H1 (cell line): ENCODE measurements at regions not wholly inside any gene's neighbourhood (a gene's known extent, or its start where the extent isn't known, plus 50 kb on each side); places are given as distances from the start of the nearest gene placed in this dataset.

Source experiments
- CTCF ChIA-PET: fragments of 300-600 bp; sonication (Branson Sonifier 250); formaldehyde crosslinking; loops from one replicate; lab custom pipeline; 2021; ENCODE audit not compliant: partially characterized antibody; lab: Charles Lee
- POLR2A ChIA-PET: fragments of 300-600 bp; sonication (Branson Sonifier 250); formaldehyde crosslinking; loops from one replicate; lab custom pipeline; 2021; ENCODE audit warnings: inconsistent platforms; ENCODE audit not compliant: partially characterized antibody; lab: Charles Lee
- DNase-seq, 2 experiments: peaks; one replicate each; pipeline versions ENCODE4 v3.0.0 to v3.0.0-alpha.2; 2010 to 2022; ENCODE audit warnings: low spot score in 2 of 2, low read depth in 1 of 2, mixed read lengths in 1 of 2
- FAIRE-seq: peaks from 2 replicates; lab custom pipeline; 2011; peaks lifted over from hg19 to GRCh38; lab: Jason Lieb, UNC
- H2AFZ ChIP-seq: 2 replicates; pipeline ENCODE4 v1.8.1; 2012; ENCODE audit warnings: low read length, inconsistent platforms
- H2AK5ac ChIP-seq: 2 replicates; pipeline ENCODE4 v1.6.1; 2013; ENCODE audit warnings: low read depth, low read length
- H2BK120ac ChIP-seq: replicated peaks from 2 replicates; pipeline ENCODE3; 2013; ENCODE audit warnings: low read depth, low read length, inconsistent platforms
- H2BK12ac ChIP-seq: 2 replicates; pipeline ENCODE4 v1.6.1; 2013; ENCODE audit warnings: low read depth, low read length
- H2BK15ac ChIP-seq: 2 replicates; pipeline ENCODE4 v1.6.1; 2013; ENCODE audit warnings: low read length
- H2BK20ac ChIP-seq: 2 replicates; pipeline ENCODE4 v1.6.1; 2013; ENCODE audit warnings: low read length
- H2BK5ac ChIP-seq: 2 replicates; pipeline ENCODE4 v1.6.1; 2013; ENCODE audit warnings: low read depth, low read length
- H3K14ac ChIP-seq: 2 replicates; pipeline ENCODE4 v1.6.1; 2013; ENCODE audit warnings: inconsistent platforms; ENCODE audit not compliant: insufficient read length
- H3K18ac ChIP-seq: 2 replicates; pipeline ENCODE4 v1.6.1; 2013; ENCODE audit warnings: low read length; ENCODE audit errors: extremely low read depth
- H3K23ac ChIP-seq: 2 replicates; pipeline ENCODE4 v1.6.1; 2013; ENCODE audit warnings: inconsistent platforms; ENCODE audit not compliant: insufficient read length
- H3K23me2 ChIP-seq: 2 replicates; pipeline ENCODE4 v1.6.1; 2013; ENCODE audit warnings: low read depth, low read length
- H3K27ac ChIP-seq: 2 replicates; pipeline ENCODE4 v1.6.1; 2011; ENCODE audit warnings: low read depth, low read length, inconsistent platforms
- H3K27me3 ChIP-seq, 4 experiments: replicated peaks in 1 of 4; 1 replicate in 1 of 4; 2 replicates in 3 of 4; pipeline versions ENCODE4 v1.6.1 to v1.8.1; 2011 to 2013; ENCODE audit warnings: low read length in 3 of 4, mild to moderate bottlenecking in 3 of 4, inconsistent platforms in 2 of 4, mixed read lengths in 2 of 4, moderate library complexity in 1 of 4; ENCODE audit not compliant: control insufficient read depth in 3 of 4, insufficient read depth in 3 of 4; ENCODE audit errors: extremely low read depth in 1 of 4
- H3K36me3 ChIP-seq, 4 experiments: 2 replicates each; pipeline versions ENCODE4 v1.6.1 to v1.8.1; 2011 to 2013; ENCODE audit warnings: mild to moderate bottlenecking in 4 of 4, low read length in 3 of 4, moderate library complexity in 2 of 4, control low read depth in 1 of 4, inconsistent platforms in 1 of 4; ENCODE audit not compliant: insufficient read depth in 4 of 4, control insufficient read depth in 2 of 4
- H3K4ac ChIP-seq: replicated peaks from 2 replicates; pipeline ENCODE3; 2013; ENCODE audit warnings: low read length, low read depth, mixed read lengths, inconsistent platforms; ENCODE audit not compliant: insufficient read length
- H3K4me1 ChIP-seq, 4 experiments: replicated peaks in 1 of 4; 1 replicate in 1 of 4; 2 replicates in 3 of 4; pipeline versions ENCODE4 v1.6.1 to v1.8.1; 2011 to 2013; ENCODE audit warnings: low read length in 3 of 4, inconsistent platforms in 2 of 4, mixed read lengths in 1 of 4; ENCODE audit not compliant: insufficient read depth in 4 of 4, control insufficient read depth in 3 of 4
- H3K4me2 ChIP-seq, 2 experiments: 2 replicates each; pipeline versions ENCODE4 v1.6.1 to v1.8.1; 2011 to 2013; ENCODE audit warnings: low read depth in 2 of 2, low read length in 2 of 2, control low read depth in 1 of 2, inconsistent platforms in 1 of 2, mild to moderate bottlenecking in 1 of 2; ENCODE audit not compliant: insufficient read depth in 1 of 2
- H3K4me3 ChIP-seq, 4 experiments: fragments of 200-600, 300-600 bp in 1 of 4; sonication (generic), shearing (Covaris generic), sonication (Bioruptor Twin) in 1 of 4; 2 replicates each; pipeline versions ENCODE4 v1.5.1 to v1.8.1; 2011 to 2016; ENCODE audit warnings: low read length in 4 of 4, low read depth in 3 of 4, control low read depth in 2 of 4, inconsistent platforms in 2 of 4, mild to moderate bottlenecking in 2 of 4, mixed read lengths in 1 of 4, moderate library complexity in 1 of 4; ENCODE audit not compliant: insufficient read depth in 2 of 4; ENCODE audit errors: extremely low read depth in 1 of 4
- H3K56ac ChIP-seq: replicated peaks from 2 replicates; pipeline ENCODE3; 2013; ENCODE audit warnings: low read depth, mild to moderate bottlenecking, mixed read lengths, low read length, inconsistent platforms; ENCODE audit not compliant: insufficient read length
- H3K79me1 ChIP-seq: 2 replicates; pipeline ENCODE4 v1.6.1; 2013; ENCODE audit warnings: low read depth, low read length, control low read depth
- H3K79me2 ChIP-seq, 2 experiments: 2 replicates each; pipeline versions ENCODE4 v1.6.1 to v1.8.1; 2012 to 2013; ENCODE audit warnings: low read length in 2 of 2, mild to moderate bottlenecking in 2 of 2, inconsistent platforms in 1 of 2; ENCODE audit not compliant: insufficient read depth in 2 of 2, control insufficient read depth in 1 of 2
- H3K9ac ChIP-seq, 4 experiments: replicated peaks in 1 of 4; 1 replicate in 1 of 4; 2 replicates in 3 of 4; pipeline versions ENCODE4 v1.6.1 to v1.8.1; 2011 to 2013; ENCODE audit warnings: low read depth in 3 of 4, low read length in 3 of 4, control low read depth in 2 of 4, mild to moderate bottlenecking in 2 of 4, moderate library complexity in 2 of 4, inconsistent platforms in 1 of 4; ENCODE audit errors: extremely low read depth in 1 of 4
- H3K9me3 ChIP-seq, 2 experiments: 2 replicates each; pipeline versions ENCODE4 v1.6.1 to v1.8.1; 2012 to 2013; ENCODE audit warnings: mild to moderate bottlenecking in 2 of 2, moderate library complexity in 2 of 2, control low read depth in 1 of 2, inconsistent platforms in 1 of 2, low read depth in 1 of 2, low read length in 1 of 2, mixed read lengths in 1 of 2; ENCODE audit not compliant: insufficient read depth in 2 of 2
- H4K20me1 ChIP-seq, 2 experiments: replicated peaks in 1 of 2; 2 replicates each; pipeline versions ENCODE3 to v1.8.1; 2011 to 2013; ENCODE audit warnings: inconsistent platforms in 2 of 2, low read length in 2 of 2, mild to moderate bottlenecking in 1 of 2; ENCODE audit not compliant: insufficient read depth in 2 of 2, control insufficient read depth in 1 of 2
- H4K5ac ChIP-seq: 2 replicates; pipeline ENCODE4 v1.6.1; 2013; ENCODE audit warnings: low read length, low read depth, mixed read lengths, inconsistent platforms; ENCODE audit not compliant: insufficient read length
- H4K8ac ChIP-seq: 2 replicates; pipeline ENCODE4 v1.8.0; 2013; ENCODE audit warnings: mild to moderate bottlenecking, moderate library complexity, low read length, inconsistent platforms; ENCODE audit not compliant: insufficient read depth; ENCODE audit errors: extremely low read depth
- H4K91ac ChIP-seq: replicated peaks from 2 replicates; pipeline ENCODE3; 2013; ENCODE audit warnings: low read length, mixed read lengths, inconsistent platforms; ENCODE audit not compliant: insufficient read length
- BACH1 ChIP-seq: IDR thresholded peaks from 2 replicates; pipeline ENCODE4 v1.6.1; 2012; ENCODE audit warnings: low read length, improper control_type of control experiment
- CBX5 ChIP-seq: fragments of 300-800, 300-1000 bp; sonication (generic); IDR thresholded peaks from 2 replicates; pipeline ENCODE4 v1.7.1; 2016; ENCODE audit warnings: antibody characterized with exemption, low read length, low read depth
- CEBPB ChIP-seq: IDR thresholded peaks from 2 replicates; pipeline ENCODE4 v1.6.1; 2012; ENCODE audit warnings: low read depth, low read length
- CHD1 ChIP-seq: IDR thresholded peaks from 2 replicates; pipeline ENCODE4 v1.6.1; 2012; ENCODE audit warnings: low read depth, low read length, improper control_type of control experiment
- FOSL1 ChIP-seq: IDR thresholded peaks from 2 replicates; pipeline ENCODE4 v1.6.1; 2011; ENCODE audit warnings: mild to moderate bottlenecking, low read depth, low read length, moderate library complexity; ENCODE audit not compliant: insufficient read depth
- JUN ChIP-seq: IDR thresholded peaks from 2 replicates; pipeline ENCODE4 v1.6.1; 2011; ENCODE audit warnings: low read depth, mild to moderate bottlenecking, improper control_type of control experiment, low read length
- NANOG ChIP-seq: IDR thresholded peaks from 2 replicates; pipeline ENCODE4 v1.6.1; 2011; ENCODE audit warnings: low read length, low read depth, mild to moderate bottlenecking, inconsistent platforms; ENCODE audit not compliant: insufficient read depth, poor library complexity, severe bottlenecking
- POLR2A ChIP-seq, 2 experiments: IDR thresholded peaks; 1 replicate in 1 of 2; 2 replicates in 1 of 2; pipeline ENCODE4 v1.6.1; 2011; ENCODE audit warnings: low read depth in 2 of 2, low read length in 2 of 2, mild to moderate bottlenecking in 2 of 2; ENCODE audit errors: control extremely low read depth in 1 of 2
- RAD21 ChIP-seq, 2 experiments: IDR thresholded peaks in 1 of 2; conservative IDR thresholded peaks in 1 of 2; 2 replicates each; pipeline ENCODE4 v1.6.1; 2011; ENCODE audit warnings: low read depth in 2 of 2, low read length in 2 of 2, improper control_type of control experiment in 1 of 2, inconsistent platforms in 1 of 2, mild to moderate bottlenecking in 1 of 2, moderate library complexity in 1 of 2
- RBBP5 ChIP-seq: IDR thresholded peaks from 2 replicates; pipeline ENCODE4 v1.7.1; 2012; ENCODE audit warnings: low read depth, mild to moderate bottlenecking, inconsistent platforms, low read length, moderate library complexity, borderline replicate concordance
- RNF2 ChIP-seq: fragments of 200-900, 300-1000 bp; sonication (generic); IDR thresholded peaks from 2 replicates; pipeline ENCODE4 v1.7.1; 2016; ENCODE audit warnings: borderline replicate concordance, low read depth, mild to moderate bottlenecking, antibody characterized with exemption, low read length; ENCODE audit not compliant: poor library complexity, severe bottlenecking; ENCODE audit errors: missing control alignments
- RXRA ChIP-seq: IDR thresholded peaks from 2 replicates; pipeline ENCODE4 v1.6.1; 2011; ENCODE audit warnings: low read depth, mild to moderate bottlenecking, low read length, moderate library complexity; ENCODE audit not compliant: insufficient read depth
- SAP30 ChIP-seq: fragments of 300-600 bp; sonication (generic); IDR thresholded peaks from 2 replicates; pipeline ENCODE4 v1.7.1; 2012; ENCODE audit warnings: low read length, moderate library complexity, mild to moderate bottlenecking, inconsistent platforms; ENCODE audit not compliant: insufficient read depth, insufficient replicate concordance
- TAF7 ChIP-seq: optimal IDR thresholded peaks from 2 replicates; pipeline ENCODE3; 2011; ENCODE audit warnings: low read depth, mild to moderate bottlenecking, inconsistent platforms, low read length, moderate library complexity, borderline replicate concordance
- TF ChIP-seq, protein P1 (sequence below): IDR thresholded peaks from 2 replicates; pipeline ENCODE4 v1.6.1; 2012; ENCODE audit warnings: inconsistent platforms

DNA sequence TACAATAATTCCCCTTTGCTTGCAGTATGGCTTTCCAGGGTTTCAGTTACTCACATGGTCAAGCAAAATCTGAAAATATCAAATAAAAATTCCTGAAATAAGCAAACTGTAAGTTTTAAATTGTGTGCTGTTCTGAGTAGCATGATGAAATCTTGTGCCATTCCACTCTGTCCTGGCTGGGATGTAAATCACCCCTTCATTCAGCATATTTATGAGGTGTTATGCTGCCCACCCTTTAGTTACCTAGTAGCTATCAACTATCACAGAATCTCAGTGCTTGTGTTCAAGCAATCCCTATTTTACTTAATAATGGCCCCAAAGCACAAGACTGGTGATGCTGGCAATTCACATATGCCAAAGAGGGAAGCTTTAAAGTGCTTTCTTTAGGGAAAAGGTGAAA is 867.7 kb upstream of the NRXN1 start:
- Histone ChIP-seq H3K4me1 (no peaks in the 10 kb centered on the region), H2AK5ac (no peak overlapping the region), H4K20me1 (no peaks in the 10 kb centered on the region), H3K14ac (no peak overlapping the region), H3K18ac (no peak overlapping the region; the same call in 1 of the 2 replicates), H4K5ac (no peak overlapping the region), H2BK15ac (no peak overlapping the region), H3K9me3 (no peaks in the 10 kb centered on the region), H3K23me2 (no peaks in the 10 kb centered on the region), H2BK20ac (no peak overlapping the region), H3K4me2 (no peak overlapping the region), H3K23ac (no peak overlapping the region), H2BK12ac (no peak overlapping the region), H3K79me1 (no peaks in the 10 kb centered on the region), H3K36me3 (no peaks in the 10 kb centered on the region), H3K79me2 (no peaks in the 10 kb centered on the region), H2BK5ac (no peak overlapping the region), H3K27me3 (no peaks in the 10 kb centered on the region), H3K9ac (no peak overlapping the region), H3K27ac (no peak overlapping the region), H2AFZ (peak overlapping the region; percentile 13; the same call in 1 of the 2 replicates), H3K4me3 (no peak overlapping the region), H3K56ac (no peak overlapping the region), H4K8ac (no peak overlapping the region), H4K91ac (no peak overlapping the region), H2BK120ac (no peak overlapping the region), H3K4ac (no peak overlapping the region)
- ChIA-PET CTCF (no interaction called here), POLR2A (no interaction called here)
- FAIRE-seq = no peak
- DNase-seq = no peak
- TF ChIP-seq POLR2A (IDR thresholded peaks at IDR 0.05; ENCODE audit: control extremely low read depth in 1 of 2, low read depth in 2 of 2, low read length in 2 of 2) (no peak), CBX5 (no peak), TAF7 (no peak), RAD21 (IDR thresholded peaks at IDR 0.05 in 1 of 2, conservative IDR thresholded peaks at IDR 0.05 in 1 of 2; ENCODE audit: low read depth in 2 of 2, low read length in 2 of 2) (no peak), SAP30 (no peak), JUN (no peak), BACH1 (no peak), RNF2 (no peak), CHD1 (no peak), CEBPB (no peak), RXRA (no peak), NANOG (no peak), FOSL1 (no peak), RBBP5 (no peak)
- TF ChIP-seq, protein P1, sequence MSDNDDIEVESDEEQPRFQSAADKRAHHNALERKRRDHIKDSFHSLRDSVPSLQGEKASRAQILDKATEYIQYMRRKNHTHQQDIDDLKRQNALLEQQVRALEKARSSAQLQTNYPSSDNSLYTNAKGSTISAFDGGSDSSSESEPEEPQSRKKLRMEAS = no peak
